Trophoblast cell (in vitro differentiated cells and primary cell): ENCODE measurements at regions not wholly inside any gene's neighbourhood (a gene's known extent, or its start where the extent isn't known, plus 50 kb on each side); places are given as distances from the start of the nearest gene placed in this dataset.
"Not testable (repeated sequence)": the region's sequence is repeated elsewhere in the genome, so short reads cannot be mapped to it uniquely, and the experiment has no call there.

Source experiments
- DNase-seq, 2 donors: peaks; one replicate each; pipeline ENCODE4 v3.0.0-alpha.2; 2016
- H2AFZ ChIP-seq: 2 replicates; pipeline ENCODE4 v1.6.1; 2013; ENCODE audit warnings: low read length, moderate library complexity, mild to moderate bottlenecking; ENCODE audit not compliant: insufficient read depth, poor library complexity
- H2AK5ac ChIP-seq: 2 replicates; pipeline ENCODE4 v1.6.1; 2013; ENCODE audit warnings: mild to moderate bottlenecking, low read length
- H2BK120ac ChIP-seq: 2 replicates; pipeline ENCODE4 v1.6.1; 2013; ENCODE audit warnings: low read length, mild to moderate bottlenecking, moderate library complexity; ENCODE audit not compliant: insufficient read depth, poor library complexity
- H2BK12ac ChIP-seq: 2 replicates; pipeline ENCODE4 v1.6.1; 2013; ENCODE audit warnings: mild to moderate bottlenecking, low read length, moderate library complexity
- H2BK5ac ChIP-seq: 2 replicates; pipeline ENCODE4 v1.6.1; 2013; ENCODE audit warnings: low read length, low read depth, moderate library complexity, mild to moderate bottlenecking; ENCODE audit not compliant: poor library complexity
- H3K14ac ChIP-seq: 2 replicates; pipeline ENCODE4 v1.6.1; 2013; ENCODE audit warnings: mild to moderate bottlenecking, low read length
- H3K18ac ChIP-seq: 2 replicates; pipeline ENCODE4 v1.6.1; 2013; ENCODE audit warnings: mild to moderate bottlenecking, low read length
- H3K23ac ChIP-seq: 2 replicates; pipeline ENCODE4 v1.6.1; 2013; ENCODE audit warnings: low read length
- H3K27ac ChIP-seq: 2 replicates; pipeline ENCODE4 v1.5.1; 2013; ENCODE audit warnings: low read depth, mild to moderate bottlenecking, inconsistent platforms, low read length, moderate library complexity
- H3K27me3 ChIP-seq: 2 replicates; pipeline ENCODE4 v1.6.1; 2013; ENCODE audit warnings: inconsistent platforms, mild to moderate bottlenecking, low read length, moderate library complexity; ENCODE audit not compliant: insufficient read depth
- H3K36me3 ChIP-seq, 2 experiments: 1 replicate in 1 of 2; 2 replicates in 1 of 2; pipeline ENCODE4 v1.6.1; 2013; ENCODE audit warnings: low read length in 2 of 2, mild to moderate bottlenecking in 2 of 2, moderate library complexity in 1 of 2; ENCODE audit not compliant: insufficient read depth in 2 of 2, control insufficient read depth in 1 of 2
- H3K4ac ChIP-seq: 2 replicates; pipeline ENCODE4 v1.6.1; 2013; ENCODE audit warnings: low read depth, mild to moderate bottlenecking, low read length, moderate library complexity
- H3K4me1 ChIP-seq, 2 experiments: 1 replicate in 1 of 2; 2 replicates in 1 of 2; pipeline ENCODE4 v1.6.1; 2013; ENCODE audit warnings: low read length in 2 of 2, mild to moderate bottlenecking in 2 of 2, moderate library complexity in 1 of 2; ENCODE audit not compliant: insufficient read depth in 2 of 2, control insufficient read depth in 1 of 2
- H3K4me2 ChIP-seq: 2 replicates; pipeline ENCODE4 v1.6.1; 2013; ENCODE audit warnings: inconsistent platforms, mild to moderate bottlenecking, low read length, moderate library complexity
- H3K4me3 ChIP-seq: 2 replicates; pipeline ENCODE4 v1.5.1; 2013; ENCODE audit warnings: mild to moderate bottlenecking, low read depth, low read length, inconsistent platforms
- H3K79me1 ChIP-seq: one replicate; pipeline ENCODE4 v1.6.1; 2013; ENCODE audit warnings: low read length
- H3K79me2 ChIP-seq: 2 replicates; pipeline ENCODE4 v1.6.1; 2013; ENCODE audit warnings: low read length, mild to moderate bottlenecking; ENCODE audit not compliant: control insufficient read depth, insufficient read depth, poor library complexity
- H3K9ac ChIP-seq: 2 replicates; pipeline ENCODE4 v1.6.1; 2013; ENCODE audit warnings: mild to moderate bottlenecking, low read length
- H3K9me3 ChIP-seq: 2 replicates; pipeline ENCODE4 v1.6.1; 2013; ENCODE audit warnings: low read depth, mild to moderate bottlenecking, control low read depth, inconsistent platforms, low read length; ENCODE audit not compliant: insufficient read depth
- H4K12ac ChIP-seq: 2 replicates; pipeline ENCODE4 v1.6.1; 2013; ENCODE audit warnings: low read depth, mild to moderate bottlenecking, low read length, moderate library complexity
- H4K8ac ChIP-seq: 2 replicates; pipeline ENCODE4 v1.6.1; 2013; ENCODE audit warnings: low read depth, mild to moderate bottlenecking, low read length, moderate library complexity
- H4K91ac ChIP-seq: one replicate; pipeline ENCODE4 v1.6.1; 2013; ENCODE audit warnings: low read depth, mild to moderate bottlenecking, low read length, moderate library complexity
- WGBS: extraction: QIAGEN DNeasy Blood & Tissue Kit; methylation state at CpG from one replicate; pipeline ENCODE4 v1.1.7; 2013; ENCODE audit warnings: missing lambda C conversion rate; ENCODE audit not compliant: insufficient read length, insufficient coverage; ENCODE audit errors: extremely low coverage; 5-methylcytosine and 5-hydroxymethylcytosine counted together

DNA sequence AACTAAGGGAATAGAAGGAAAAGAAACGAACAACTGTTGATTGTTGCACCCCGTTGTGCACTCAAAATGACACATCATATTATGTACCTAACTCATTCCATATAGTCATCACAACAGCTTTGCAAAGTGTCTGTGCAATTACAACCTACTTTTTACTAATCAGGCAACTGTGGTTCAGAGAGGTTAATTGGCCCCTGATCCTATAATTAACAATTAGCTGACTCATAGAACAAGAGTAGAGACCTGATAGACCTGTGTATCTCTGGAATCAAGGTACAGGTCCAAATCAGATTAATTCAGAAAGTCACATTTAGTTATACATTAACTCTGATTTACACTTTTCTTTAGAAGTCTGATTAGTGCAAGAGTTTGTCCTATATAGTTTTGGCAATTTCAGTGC is 122.5 kb upstream of the CDK13 start:
- DNase-seq = no peak
- no peaks in the 10 kb centered on the region for H3K36me3 ChIP-seq
- H2AK5ac ChIP-seq = no peak overlapping the region
- no peak overlapping the region for H3K9ac ChIP-seq
- H2BK120ac ChIP-seq = no peak overlapping the region
- H3K27ac ChIP-seq = no peak overlapping the region
- no peak overlapping the region for H3K23ac ChIP-seq
- no peak overlapping the region for H4K8ac ChIP-seq
- H2BK5ac ChIP-seq = no peak overlapping the region
- H3K4me1 ChIP-seq = no peaks in the 10 kb centered on the region
- no peak overlapping the region for H3K14ac ChIP-seq
- H3K4me2 ChIP-seq = no peak overlapping the region
- no peak overlapping the region for H3K4ac ChIP-seq
- no peak overlapping the region for H2AFZ ChIP-seq
- no peak overlapping the region for H2BK12ac ChIP-seq
- H3K79me2 ChIP-seq = no peaks in the 10 kb centered on the region
- no peaks in the 10 kb centered on the region for H3K79me1 ChIP-seq
- WGBS = no CpG with 5 or more reads among the region's 2 CpGs
- no peak overlapping the region for H4K12ac ChIP-seq
- H3K9me3 ChIP-seq = no peaks in the 10 kb centered on the region
- no peaks in the 10 kb centered on the region for H3K27me3 ChIP-seq
- H3K18ac ChIP-seq = no peak overlapping the region
- H3K4me3 ChIP-seq = no peak overlapping the region
- H4K91ac ChIP-seq = no peak overlapping the region

DNA sequence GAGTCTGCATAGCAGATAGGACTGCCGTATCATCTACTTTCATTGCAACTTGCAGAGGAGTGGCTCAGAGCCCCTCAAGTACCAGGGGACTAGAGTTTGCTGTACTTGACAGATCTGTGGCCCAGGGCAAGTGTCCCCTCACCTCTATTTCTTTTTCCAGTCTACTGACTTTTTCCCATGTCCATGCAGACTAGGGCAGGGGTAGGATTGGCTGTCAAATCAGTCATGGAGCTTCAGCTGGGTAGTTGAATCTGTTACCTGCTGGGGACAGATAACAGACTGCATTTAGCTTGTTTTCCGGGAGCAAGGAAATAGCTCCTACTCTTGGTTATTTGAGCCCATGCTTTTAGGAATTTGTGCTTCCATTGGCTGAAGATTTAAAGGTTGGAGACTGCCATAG is 121.0 kb upstream of the CDK13 start:
- Histone ChIP-seq H2BK120ac (no peak overlapping the region), H2AFZ (no peak overlapping the region), H2AK5ac (no peak overlapping the region), H3K36me3 (no peaks in the 10 kb centered on the region), H3K79me2 (no peaks in the 10 kb centered on the region), H4K91ac (no peak overlapping the region), H3K9ac (no peak overlapping the region), H3K27ac (no peak overlapping the region), H3K23ac (no peak overlapping the region), H2BK12ac (no peak overlapping the region), H4K12ac (no peak overlapping the region), H3K14ac (no peak overlapping the region), H3K79me1 (no peaks in the 10 kb centered on the region), H3K27me3 (peaks cover 7% of the 10 kb centered on the region), H2BK5ac (no peak overlapping the region), H3K4me2 (no peak overlapping the region), H3K4me1 (no peaks in the 10 kb centered on the region), H3K4ac (no peak overlapping the region), H3K4me3 (no peak overlapping the region), H4K8ac (no peak overlapping the region), H3K18ac (no peak overlapping the region), H3K9me3 (no peaks in the 10 kb centered on the region)
- DNase-seq = no peak
- WGBS = no CpG with 5 or more reads among the region's 2 CpGs

DNA sequence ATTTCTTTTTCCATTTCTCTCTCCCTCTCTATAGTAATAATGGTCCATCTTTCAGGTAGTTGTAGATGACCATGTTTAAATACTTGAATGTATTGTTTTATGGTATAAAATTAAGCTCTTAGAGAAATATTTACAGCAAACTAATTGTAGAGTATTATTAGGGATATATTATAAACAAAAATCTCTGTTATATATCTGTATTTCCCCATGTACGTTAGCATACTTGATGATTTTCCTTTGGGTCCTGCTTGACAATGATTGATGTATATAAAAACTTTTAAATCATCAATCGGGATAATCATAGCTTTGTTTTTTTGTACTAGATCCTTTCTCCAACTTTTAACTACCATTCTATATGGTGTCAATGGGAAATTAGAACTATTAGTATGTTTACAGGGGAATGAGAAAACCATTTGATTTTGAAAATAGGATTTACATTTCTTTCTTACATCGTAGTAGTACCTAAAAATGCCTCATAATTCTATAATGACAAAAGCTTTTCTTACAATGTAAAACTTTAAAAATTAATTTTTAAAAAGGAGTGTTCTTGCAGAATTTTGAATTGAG is 117.5 kb upstream of the CDK13 start:
- H2BK120ac ChIP-seq = no peak overlapping the region
- no peak overlapping the region for H3K27ac ChIP-seq
- no peaks in the 10 kb centered on the region for H3K4me1 ChIP-seq
- no peak overlapping the region for H3K18ac ChIP-seq
- no peak overlapping the region for H4K91ac ChIP-seq
- H3K4ac ChIP-seq = no peak overlapping the region
- WGBS = no CpG with 5 or more reads among the region's 3 CpGs
- H4K8ac ChIP-seq = no peak overlapping the region
- H2AFZ ChIP-seq = no peak overlapping the region
- no peaks in the 10 kb centered on the region for H3K79me1 ChIP-seq
- H3K27me3 ChIP-seq = peaks cover 12% of the 10 kb centered on the region
- H3K36me3 ChIP-seq = no peaks in the 10 kb centered on the region
- no peak overlapping the region for H3K14ac ChIP-seq
- DNase-seq = no peak
- H3K4me2 ChIP-seq = no peak overlapping the region
- H3K23ac ChIP-seq = no peak overlapping the region
- peaks cover 3% of the 10 kb centered on the region for H3K9me3 ChIP-seq
- H3K4me3 ChIP-seq = no peak overlapping the region
- H2BK5ac ChIP-seq = no peak overlapping the region
- no peak overlapping the region for H4K12ac ChIP-seq
- no peaks in the 10 kb centered on the region for H3K79me2 ChIP-seq
- no peak overlapping the region for H2BK12ac ChIP-seq
- H3K9ac ChIP-seq = no peak overlapping the region
- no peak overlapping the region for H2AK5ac ChIP-seq

- Histone ChIP-seq H3K4me2 (peak overlapping the region; percentile 84), H3K4me3 (peak overlapping the region; percentile 64), H3K27me3 (peaks cover 12% of the 10 kb centered on the region)
- not testable (repeated sequence) for H4K12ac ChIP-seq, H3K79me2 ChIP-seq, H3K4me1 ChIP-seq, H3K27ac ChIP-seq, H4K8ac ChIP-seq, H3K36me3 ChIP-seq, H2BK120ac ChIP-seq, H2AK5ac ChIP-seq, H3K18ac ChIP-seq, H3K79me1 ChIP-seq, H3K9me3 ChIP-seq, H4K91ac ChIP-seq, H2BK5ac ChIP-seq, H2AFZ ChIP-seq, H3K14ac ChIP-seq, H3K4ac ChIP-seq, H2BK12ac ChIP-seq, H3K23ac ChIP-seq, H3K9ac ChIP-seq
- whole genome bisulfite sequencing = no CpG with 5 or more reads among the region's 71 CpGs
- DNase-seq = peak; percentile 1 to 55
Observed at GRCh38 chr7:39833180-39833799, 116.8 kb upstream of the CDK13 start.
